Esophagus squamous epithelium (tissue), 4 donors: ENCODE measurements at regions not wholly inside any gene's neighbourhood (a gene's known extent, or its start where the extent isn't known, plus 50 kb on each side); places are given as distances from the start of the nearest gene placed in this dataset.

Experiments used
- CTCF ChIP-seq, 6 experiments: fragments of 450-650 bp in 4 of 6; fragments of 200-600 bp in 2 of 6; sonication (generic) in 2 of 6; IDR thresholded peaks; one replicate each; pipeline ENCODE4 v1.5.1; 2016 to 2019; ENCODE audit warnings: antibody characterized with exemption in 6 of 6, mild to moderate bottlenecking in 4 of 6, moderate library complexity in 4 of 6
- POLR2A ChIP-seq, 4 donors: fragments of 450-650 bp; IDR thresholded peaks; one replicate each; pipeline ENCODE4 v1.6.1; 2017; ENCODE audit warnings: antibody characterized with exemption in 4 of 4, mild to moderate bottlenecking in 4 of 4, moderate library complexity in 3 of 4

- TF ChIP-seq CTCF (IDR thresholded peaks at IDR 0.05) (no peak), POLR2A (IDR thresholded peaks at IDR 0.05) (no peak)
Observed at GRCh38 chr5:121707178-121707577, 144.5 kb upstream of the FTMT start.
